SK-N-SH (cell line): ENCODE measurements at regions not wholly inside any gene's neighbourhood (a gene's known extent, or its start where the extent isn't known, plus 50 kb on each side); places are given as distances from the start of the nearest gene placed in this dataset.

Source experiments
- CTCF ChIA-PET: fragments of 300-600, 350-600 bp; formaldehyde crosslinking; extraction: SDS; loops from one replicate; lab custom pipeline; 2021; lab: Yijun Ruan, JAX
- POLR2A ChIA-PET: fragments of 350-600 bp; sonication (Branson Sonifier 250); formaldehyde crosslinking; extraction: SDS; loops from one replicate; lab custom pipeline; 2020; ENCODE audit warnings: antibody characterized with exemption, inconsistent platforms; lab: Yijun Ruan, JAX
- DNase-seq: peaks from one replicate; pipeline ENCODE4 v3.0.0; 2012
- H2AFZ ChIP-seq: fragments of 200-600 bp; sonication (generic); 2 replicates; pipeline ENCODE4 v1.8.1; 2016; ENCODE audit warnings: antibody characterized with exemption, mild to moderate bottlenecking, low read depth
- H3F3A ChIP-seq: fragments of 200-600 bp; sonication (generic); replicated peaks from 2 replicates; pipeline ENCODE3; 2016; ENCODE audit warnings: antibody characterized with exemption, mild to moderate bottlenecking; ENCODE audit not compliant: insufficient read depth
- H3K27ac ChIP-seq, 2 experiments: fragments of 200-500 bp in 1 of 2; fragments of 200-600 bp in 1 of 2; sonication (Bioruptor generic) in 1 of 2; sonication (generic), shearing (Covaris generic) in 1 of 2; 2 replicates each; pipeline versions ENCODE4 v1.5.1 to v1.6.1; 2014 to 2016; ENCODE audit warnings: low read depth in 2 of 2, inconsistent platforms in 1 of 2, low read length in 1 of 2, mild to moderate bottlenecking in 1 of 2, mixed read lengths in 1 of 2
- H3K27me3 ChIP-seq: fragments of 200-600 bp; sonication (generic), shearing (Covaris generic); 2 replicates; pipeline ENCODE4 v1.6.1; 2016; ENCODE audit warnings: mixed run types; ENCODE audit not compliant: insufficient read depth
- H3K36me3 ChIP-seq, 2 experiments: fragments of 200-500 bp in 1 of 2; fragments of 200-600 bp in 1 of 2; sonication (Bioruptor generic) in 1 of 2; sonication (generic) in 1 of 2; replicated peaks in 1 of 2; 2 replicates each; pipeline versions ENCODE3 to v1.5.1; 2014 to 2016; ENCODE audit warnings: low read length in 1 of 2, mild to moderate bottlenecking in 1 of 2; ENCODE audit not compliant: insufficient read depth in 2 of 2, control insufficient read depth in 1 of 2
- H3K4me1 ChIP-seq, 2 experiments: fragments of 200-500 bp in 1 of 2; fragments of 200-600 bp in 1 of 2; sonication (Bioruptor generic) in 1 of 2; sonication (generic), shearing (Covaris generic) in 1 of 2; 2 replicates each; pipeline versions ENCODE4 v1.5.1 to v1.6.1; 2014 to 2016; ENCODE audit warnings: low read depth in 1 of 2, low read length in 1 of 2, mixed run types in 1 of 2; ENCODE audit not compliant: insufficient read depth in 2 of 2, control insufficient read depth in 1 of 2
- H3K4me2 ChIP-seq: fragments of 200-600 bp; sonication (generic), shearing (Covaris generic); 2 replicates; pipeline ENCODE4 v1.6.1; 2017; ENCODE audit warnings: mixed run types
- H3K4me3 ChIP-seq, 2 experiments: fragments of 200-500 bp in 1 of 2; fragments of 200-600 bp in 1 of 2; sonication (Bioruptor generic) in 1 of 2; sonication (generic), shearing (Covaris generic) in 1 of 2; 2 replicates each; pipeline versions ENCODE4 v1.5.1 to v1.8.1; 2014 to 2016; ENCODE audit warnings: low read depth in 2 of 2, inconsistent platforms in 1 of 2, low read length in 1 of 2, mild to moderate bottlenecking in 1 of 2, mixed read lengths in 1 of 2, moderate library complexity in 1 of 2
- H3K79me2 ChIP-seq: fragments of 200-600 bp; sonication (generic); 2 replicates; pipeline ENCODE4 v1.8.1; 2017; ENCODE audit warnings: mild to moderate bottlenecking; ENCODE audit not compliant: insufficient read depth
- H3K9ac ChIP-seq: fragments of 200-600 bp; sonication (generic); 2 replicates; pipeline ENCODE4 v1.6.1; 2017; ENCODE audit warnings: mixed run types
- H3K9me2 ChIP-seq: fragments of 200-600 bp; sonication (generic); 2 replicates; pipeline ENCODE4 v1.6.1; 2017; ENCODE audit warnings: mixed run types
- H3K9me3 ChIP-seq: fragments of 200-600 bp; sonication (generic); 2 replicates; pipeline ENCODE4 v1.6.1; 2017; ENCODE audit warnings: mixed run types, mild to moderate bottlenecking, moderate library complexity
- H4K20me1 ChIP-seq: fragments of 200-600 bp; sonication (generic); 2 replicates; pipeline ENCODE4 v1.6.1; 2017; ENCODE audit warnings: mild to moderate bottlenecking, mixed run types; ENCODE audit not compliant: insufficient read depth
- ELF1 ChIP-seq: IDR thresholded peaks from 2 replicates; pipeline ENCODE4 v1.4.0; 2012
- FOSL2 ChIP-seq: IDR thresholded peaks from 2 replicates; pipeline ENCODE4 v1.4.0; 2012; ENCODE audit warnings: low read depth, mild to moderate bottlenecking, moderate library complexity, borderline replicate concordance
- FOXJ3 ChIP-seq: sonication (generic); formaldehyde crosslinking; IDR thresholded peaks from 2 replicates; pipeline ENCODE4 v1.5.1; 2020; ENCODE audit warnings: mild to moderate bottlenecking, missing genetic modification reagents
- GABPA ChIP-seq: IDR thresholded peaks from 2 replicates; pipeline ENCODE4 v1.4.0; 2012; ENCODE audit warnings: low read depth, mild to moderate bottlenecking
- GATA2 ChIP-seq: sonication (generic); formaldehyde crosslinking; IDR thresholded peaks from 2 replicates; pipeline ENCODE4 v1.5.0; 2020; ENCODE audit warnings: mild to moderate bottlenecking, missing genetic modification reagents
- JUND ChIP-seq: IDR thresholded peaks from 2 replicates; pipeline ENCODE4 v1.4.0; 2012
- MAX ChIP-seq: IDR thresholded peaks from 2 replicates; pipeline ENCODE4 v1.4.0; 2012; ENCODE audit warnings: low read depth
- MEF2A ChIP-seq: IDR thresholded peaks from 2 replicates; pipeline ENCODE4 v1.4.0; 2012; ENCODE audit warnings: low read depth, borderline replicate concordance
- MXI1 ChIP-seq: IDR thresholded peaks from 2 replicates; pipeline ENCODE4 v1.6.1; 2012; ENCODE audit warnings: mild to moderate bottlenecking, low read depth, low read length, improper control_type of control experiment
- NFIC ChIP-seq: IDR thresholded peaks from 2 replicates; pipeline ENCODE4 v1.4.0; 2012; ENCODE audit warnings: borderline replicate concordance
- NRF1 ChIP-seq: IDR thresholded peaks from 2 replicates; pipeline ENCODE4 v1.6.1; 2012; ENCODE audit warnings: low read depth, mild to moderate bottlenecking, low read length
- POLR2AphosphoS5 ChIP-seq: IDR thresholded peaks from 2 replicates; pipeline ENCODE4 v1.6.1; 2012; ENCODE audit warnings: low read depth, low read length
- RAD21 ChIP-seq: IDR thresholded peaks from 2 replicates; pipeline ENCODE4 v1.6.1; 2012; ENCODE audit warnings: mild to moderate bottlenecking, low read length
- RCOR1 ChIP-seq: fragments of 150-350 bp; IDR thresholded peaks from 2 replicates; pipeline ENCODE4 v1.6.1; 2017; ENCODE audit warnings: antibody characterized with exemption, low read length
- REST ChIP-seq: IDR thresholded peaks from 2 replicates; pipeline ENCODE4 v1.6.1; 2012; ENCODE audit warnings: mild to moderate bottlenecking, low read depth, low read length, moderate library complexity
- SMC3 ChIP-seq: IDR thresholded peaks from 2 replicates; pipeline ENCODE4 v1.6.1; 2012; ENCODE audit warnings: low read depth, low read length, improper control_type of control experiment
- TAF1 ChIP-seq: IDR thresholded peaks from 2 replicates; pipeline ENCODE4 v1.6.1; 2012; ENCODE audit warnings: low read depth, mild to moderate bottlenecking, low read length, moderate library complexity, borderline replicate concordance
- TCF12 ChIP-seq: IDR thresholded peaks from 2 replicates; pipeline ENCODE4 v1.4.0; 2012
- USF1 ChIP-seq: IDR thresholded peaks from 2 replicates; pipeline ENCODE4 v1.4.0; 2012; ENCODE audit warnings: low read depth, borderline replicate concordance
- USF2 ChIP-seq: fragments of 150-350 bp; IDR thresholded peaks from 2 replicates; pipeline ENCODE4 v1.6.1; 2017; ENCODE audit warnings: antibody characterized with exemption, low read length, low read depth, borderline replicate concordance
- YY1 ChIP-seq: IDR thresholded peaks from 2 replicates; pipeline ENCODE4 v1.4.0; 2012; ENCODE audit warnings: low read depth, mild to moderate bottlenecking
- WGBS: methylation state at CpG from one replicate; pipeline ENCODE4 v1.1.6; 2017; ENCODE audit warnings: low lambda C conversion rate; 5-methylcytosine and 5-hydroxymethylcytosine counted together

- Histone ChIP-seq H3K4me2 (no peak overlapping the region), H3F3A (no peaks in the 10 kb centered on the region), H3K4me3 (no peak overlapping the region), H3K27ac (no peak overlapping the region), H3K9ac (no peak overlapping the region), H3K9me2 (no peaks in the 10 kb centered on the region)
- CTCF ChIA-PET: no interaction called here
- TF ChIP-seq RAD21 (no peak), NRF1 (no peak), TAF1 (no peak), FOXJ3 (CRISPR knock-in tag) (no peak), GATA2 (CRISPR knock-in tag) (no peak), REST (no peak), MAX (no peak), USF2 (no peak), SMC3 (no peak), FOSL2 (no peak), NFIC (no peak), RCOR1 (no peak)
- TF ChIP-seq, all 33 proteins: peak for 0
- Histone ChIP-seq H4K20me1 (no peaks in the 10 kb centered on the region), H3K36me3 (no peaks in the 10 kb centered on the region), H3K9me3 (no peaks in the 10 kb centered on the region), H3K79me2 (no peaks in the 10 kb centered on the region), H2AFZ (no peak overlapping the region), H3K27me3 (no peaks in the 10 kb centered on the region), H3K4me1 (no peaks in the 10 kb centered on the region; a peak in 1 of 4 replicates)
- DNase-seq: no peak
- 41% methylated on average over 3 of the region's 3 CpGs for WGBS
- POLR2A ChIA-PET: no interaction called here
Observed at GRCh38 chr20:39554341-39554740, 592.2 kb downstream of the DHX35 start.

GRCh38 chr20:39553120-39553519 is 591.0 kb downstream of the DHX35 start:
- ChIA-PET CTCF (no interaction called here), POLR2A (no interaction called here)
- Histone ChIP-seq H3K9ac (no peak overlapping the region), H3K4me1 (no peaks in the 10 kb centered on the region; a peak in 1 of 4 replicates), H3K9me3 (no peaks in the 10 kb centered on the region), H3K79me2 (no peaks in the 10 kb centered on the region), H3K9me2 (no peaks in the 10 kb centered on the region), H3K4me2 (no peak overlapping the region), H3K27ac (no peak overlapping the region), H3K36me3 (no peaks in the 10 kb centered on the region), H3K27me3 (no peaks in the 10 kb centered on the region), H2AFZ (no peak overlapping the region), H3K4me3 (no peak overlapping the region), H4K20me1 (no peaks in the 10 kb centered on the region), H3F3A (no peaks in the 10 kb centered on the region)
- DNase-seq: no peak
- TF ChIP-seq RCOR1 (no peak), NFIC (no peak), RAD21 (no peak), GABPA (no peak), YY1 (no peak), MXI1 (no peak), JUND (no peak), POLR2AphosphoS5 (no peak), MEF2A (no peak), MAX (no peak), TCF12 (no peak), USF1 (no peak), ELF1 (no peak)
- WGBS: 20% methylated on average over 2 of the region's 2 CpGs
